Panc1 (cell line): ENCODE measurements at regions not wholly inside any gene's neighbourhood (a gene's known extent, or its start where the extent isn't known, plus 50 kb on each side); places are given as distances from the start of the nearest gene placed in this dataset.

Experiments
- ATAC-seq: fragments of 200-7000 bp; cut with Tn5 transposase; 2 replicates; pipeline ENCODE4 v1.9.1; 2020; ENCODE audit warnings: mild to moderate bottlenecking, moderate library complexity
- BruUV-seq: library from RNA; stranded (reverse); fragments of 400-500 nt; replicated peaks from 2 replicates; lab custom pipeline; 2021; lab: Mats Ljungman, UMichigan
- CTCF ChIA-PET: fragments of 300-600 bp; sonication (Branson Sonifier 250); formaldehyde crosslinking; loops from one replicate; lab custom pipeline; 2022; ENCODE audit warnings: antibody characterized with exemption; lab: Charles Lee
- POLR2A ChIA-PET: fragments of 300-600 bp; sonication (Branson Sonifier 250); formaldehyde crosslinking; loops from one replicate; lab custom pipeline; 2022; ENCODE audit warnings: antibody characterized with exemption; lab: Charles Lee
- DNase-seq: peaks from one replicate; pipeline ENCODE4 v3.0.0-alpha.2; 2010; ENCODE audit warnings: low read depth, low spot score
- H3K27ac ChIP-seq: 2 replicates; pipeline ENCODE4 v1.5.1; 2011; ENCODE audit warnings: mild to moderate bottlenecking, low read length, inconsistent platforms
- H3K27me3 ChIP-seq: fragments of 200-500 bp; sonication (Bioruptor generic); 2 replicates; pipeline ENCODE4 v1.6.0; 2014; ENCODE audit warnings: low read length, inconsistent platforms; ENCODE audit not compliant: control insufficient read depth, insufficient read depth
- H3K36me3 ChIP-seq: fragments of 200-500 bp; sonication (Bioruptor generic); 2 replicates; pipeline ENCODE4 v1.5.1; 2014; ENCODE audit warnings: inconsistent platforms, mild to moderate bottlenecking, low read length, moderate library complexity; ENCODE audit not compliant: control insufficient read depth, insufficient read depth
- H3K4me1 ChIP-seq: 2 replicates; pipeline ENCODE4 v1.5.1; 2011; ENCODE audit warnings: inconsistent platforms, mild to moderate bottlenecking, low read length, moderate library complexity; ENCODE audit not compliant: control insufficient read depth, insufficient read depth
- H3K4me3 ChIP-seq, 2 experiments: 2 replicates each; pipeline ENCODE4 v1.5.1; 2011 to 2012; ENCODE audit warnings: low read depth in 2 of 2, low read length in 2 of 2, mild to moderate bottlenecking in 2 of 2, inconsistent platforms in 1 of 2, moderate library complexity in 1 of 2
- H3K9me3 ChIP-seq: fragments of 200-500 bp; sonication (Bioruptor generic); 2 replicates; pipeline ENCODE4 v1.5.1; 2014; ENCODE audit warnings: low read depth, mild to moderate bottlenecking, inconsistent platforms, low read length, moderate library complexity; ENCODE audit not compliant: control insufficient read depth, insufficient read depth
- POLR2AphosphoS5 ChIP-seq: IDR thresholded peaks from 2 replicates; pipeline ENCODE4 v1.6.1; 2012; ENCODE audit warnings: mild to moderate bottlenecking, low read depth, low read length, moderate library complexity
- REST ChIP-seq, 2 experiments: IDR thresholded peaks; 2 replicates each; pipeline ENCODE4 v1.6.1; 2011 to 2012; ENCODE audit warnings: low read depth in 2 of 2, control low read depth in 1 of 2, low read length in 1 of 2, mild to moderate bottlenecking in 1 of 2, moderate library complexity in 1 of 2; ENCODE audit not compliant: insufficient read depth in 1 of 2
- SIN3A ChIP-seq: IDR thresholded peaks from 2 replicates; pipeline ENCODE4 v1.6.1; 2012; ENCODE audit warnings: low read depth, mild to moderate bottlenecking, low read length, moderate library complexity, borderline replicate concordance; ENCODE audit not compliant: insufficient read depth
- TCF7L2 ChIP-seq: IDR thresholded peaks from 2 replicates; pipeline ENCODE4 v1.6.1; 2011; ENCODE audit warnings: mild to moderate bottlenecking, low read depth, low read length, inconsistent platforms
- in situ Hi-C: cut with HindIII; loops from 2 replicates; pipeline ENCODE4 v1.10.0; 2016; ENCODE audit warnings: low sequenced_read_pairs, low pct_unique_long_range_greater_than_20kb
- intact Hi-C: fragments of 100-400 bp; cut with micrococcal nuclease; formaldehyde crosslinking; loops from one replicate; pipeline ENCODE4 v1.10.0; 2022; ENCODE audit not compliant: unreplicated experiment
- TF ChIP-seq, protein P1 (sequence below): fragments of 450-650 bp; IDR thresholded peaks from 2 replicates; pipeline ENCODE4 v1.5.1; 2017; ENCODE audit warnings: mild to moderate bottlenecking

DNA sequence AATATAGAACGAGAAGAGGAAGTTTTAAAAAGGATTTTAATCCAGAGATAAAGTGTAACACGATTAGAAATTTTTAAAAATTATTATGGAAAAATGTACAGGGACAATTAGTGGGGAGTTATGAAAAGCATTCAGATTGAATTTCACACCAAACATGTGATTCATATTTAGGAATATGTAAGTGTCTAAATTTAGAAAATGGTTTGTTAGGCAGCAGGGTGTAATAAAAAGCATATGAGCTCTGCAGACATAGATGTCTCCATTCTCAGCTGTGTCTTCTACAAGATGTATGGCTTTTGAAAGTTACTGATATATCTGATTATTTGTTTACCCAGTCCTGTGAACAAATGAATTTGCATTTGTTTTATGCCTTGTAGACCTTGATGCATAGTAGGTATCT lies 638.9 kb upstream of the AGA start:
- H3K4me3 ChIP-seq = no peak overlapping the region
- no peak for TF ChIP-seq POLR2AphosphoS5
- TF ChIP-seq TCF7L2 = no peak
- TF ChIP-seq REST (IDR thresholded peaks at IDR 0.05; ENCODE audit: insufficient read depth in 1 of 2, low read depth in 2 of 2, low read length in 1 of 2) = no peak
- TF ChIP-seq SIN3A = no peak
- TF ChIP-seq, protein P1, sequence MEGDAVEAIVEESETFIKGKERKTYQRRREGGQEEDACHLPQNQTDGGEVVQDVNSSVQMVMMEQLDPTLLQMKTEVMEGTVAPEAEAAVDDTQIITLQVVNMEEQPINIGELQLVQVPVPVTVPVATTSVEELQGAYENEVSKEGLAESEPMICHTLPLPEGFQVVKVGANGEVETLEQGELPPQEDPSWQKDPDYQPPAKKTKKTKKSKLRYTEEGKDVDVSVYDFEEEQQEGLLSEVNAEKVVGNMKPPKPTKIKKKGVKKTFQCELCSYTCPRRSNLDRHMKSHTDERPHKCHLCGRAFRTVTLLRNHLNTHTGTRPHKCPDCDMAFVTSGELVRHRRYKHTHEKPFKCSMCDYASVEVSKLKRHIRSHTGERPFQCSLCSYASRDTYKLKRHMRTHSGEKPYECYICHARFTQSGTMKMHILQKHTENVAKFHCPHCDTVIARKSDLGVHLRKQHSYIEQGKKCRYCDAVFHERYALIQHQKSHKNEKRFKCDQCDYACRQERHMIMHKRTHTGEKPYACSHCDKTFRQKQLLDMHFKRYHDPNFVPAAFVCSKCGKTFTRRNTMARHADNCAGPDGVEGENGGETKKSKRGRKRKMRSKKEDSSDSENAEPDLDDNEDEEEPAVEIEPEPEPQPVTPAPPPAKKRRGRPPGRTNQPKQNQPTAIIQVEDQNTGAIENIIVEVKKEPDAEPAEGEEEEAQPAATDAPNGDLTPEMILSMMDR = no peak
- no peak overlapping the region for H3K27ac ChIP-seq
- H3K36me3 ChIP-seq = no peaks in the 10 kb centered on the region
- intact Hi-C loops (no loop called here), in situ Hi-C loops (no loop called here)
- ATAC-seq (no peak), DNase-seq (no peak)
- ChIA-PET POLR2A (no interaction called here), CTCF (no interaction called here)
- BruUV-seq = no TSS peak
- H3K9me3 ChIP-seq = no peaks in the 10 kb centered on the region
- no peaks in the 10 kb centered on the region for H3K4me1 ChIP-seq
- H3K27me3 ChIP-seq = no peaks in the 10 kb centered on the region

DNA sequence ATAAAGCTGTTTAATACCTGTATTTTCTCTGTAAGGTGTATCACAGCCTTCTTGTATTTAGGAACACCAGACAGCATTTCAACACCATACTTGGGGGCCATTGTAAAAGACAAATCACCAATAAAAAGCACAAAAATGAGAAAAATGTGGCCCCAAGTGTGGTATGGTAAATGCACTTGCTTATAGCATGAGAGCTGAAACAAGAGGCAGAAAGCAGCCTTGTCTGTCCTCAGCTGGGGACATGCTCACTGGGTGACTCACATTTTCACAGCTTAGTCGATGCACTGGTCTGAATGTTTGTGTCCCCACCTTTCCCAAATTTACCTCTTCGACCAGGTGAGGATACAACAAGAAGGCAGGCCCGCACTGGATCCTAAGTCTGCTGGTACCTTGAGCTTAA lies 639.7 kb upstream of the AGA start:
- in situ Hi-C loops (no loop called here), intact Hi-C loops (no loop called here)
- POLR2A ChIA-PET = no interaction called here

More for the DNA sequence above, 639.7 kb upstream of the AGA start:
- TF ChIP-seq TCF7L2 (no peak), REST (IDR thresholded peaks at IDR 0.05; ENCODE audit: insufficient read depth in 1 of 2, low read depth in 2 of 2, low read length in 1 of 2) (no peak), POLR2AphosphoS5 (no peak), SIN3A (no peak)
- TF ChIP-seq, protein P1 = no peak
- H3K27me3 ChIP-seq = no peaks in the 10 kb centered on the region
- DNase-seq = no peak
- H3K4me1 ChIP-seq = no peaks in the 10 kb centered on the region
- CTCF ChIA-PET = no interaction called here
- no TSS peak for BruUV-seq
- H3K9me3 ChIP-seq = no peaks in the 10 kb centered on the region
- H3K36me3 ChIP-seq = no peaks in the 10 kb centered on the region
- H3K4me3 ChIP-seq = no peak overlapping the region
- no peak for ATAC-seq
- H3K27ac ChIP-seq = no peak overlapping the region
